ENCODE measurements at regions not wholly inside any gene's neighbourhood (a gene's known extent, or its start where the extent isn't known, plus 50 kb on each side); places are given as distances from the start of the nearest gene placed in this dataset.
"Not testable (repeated sequence)": the region's sequence is repeated elsewhere in the genome, so short reads cannot be mapped to it uniquely, and the experiment has no call there.

- H3K27ac Mint-ChIP-seq, result not testable (repeated sequence)
Observed at GRCh38 chr4:1544435-1544834, 138.2 kb upstream of the NKX1-1 start.

GRCh38 chr4:1543976-1544375 lies 137.7 kb upstream of the NKX1-1 start:
- Mint-ChIP-seq H3K4me1 (ENCODE audit: low read depth) (peaks cover 8% of the 10 kb centered on the region), H3K36me3 (ENCODE audit: low read depth) (no peaks in the 10 kb centered on the region), H3K27ac (no peak overlapping the region), H3K4me3 (no peak overlapping the region), H3K27me3 (peaks cover 8% of the 10 kb centered on the region), H3K9me3 (no peaks in the 10 kb centered on the region)
- DNase-seq, result no peak

More at GRCh38 chr4:1544435-1544834, 138.2 kb upstream of the NKX1-1 start:
- not testable (repeated sequence) for H3K27me3 Mint-ChIP-seq; H3K4me3 Mint-ChIP-seq; H3K4me1 Mint-ChIP-seq (ENCODE audit: low read depth); H3K9me3 Mint-ChIP-seq; DNase-seq; H3K36me3 Mint-ChIP-seq (ENCODE audit: low read depth)

GRCh38 chr4:1543561-1543960 lies 137.3 kb upstream of the NKX1-1 start:
- H3K9me3 Mint-ChIP-seq, result no peaks in the 10 kb centered on the region
- peaks cover 8% of the 10 kb centered on the region for H3K27me3 Mint-ChIP-seq
- H3K27ac Mint-ChIP-seq, result no peak overlapping the region
- no peak overlapping the region for H3K4me3 Mint-ChIP-seq
- H3K36me3 Mint-ChIP-seq (ENCODE audit: low read depth), result no peaks in the 10 kb centered on the region
- peaks cover 4% of the 10 kb centered on the region for H3K4me1 Mint-ChIP-seq (ENCODE audit: low read depth)
- no peak for DNase-seq

GRCh38 chr4:1542516-1543320 lies 136.5 kb upstream of the NKX1-1 start:
- Mint-ChIP-seq H3K9me3 (no peaks in the 10 kb centered on the region), H3K4me1 (ENCODE audit: low read depth) (peaks cover 3% of the 10 kb centered on the region), H3K36me3 (ENCODE audit: low read depth) (no peaks in the 10 kb centered on the region), H3K4me3 (no peak overlapping the region), H3K27ac (no peak overlapping the region), H3K27me3 (peaks cover 6% of the 10 kb centered on the region)
- DNase-seq, result no peak

GRCh38 chr4:1542226-1542490 lies 135.9 kb upstream of the NKX1-1 start:
- Mint-ChIP-seq H3K4me3 (no peak overlapping the region), H3K9me3 (no peaks in the 10 kb centered on the region), H3K27ac (no peak overlapping the region), H3K4me1 (ENCODE audit: low read depth) (peaks cover 3% of the 10 kb centered on the region), H3K36me3 (ENCODE audit: low read depth) (no peaks in the 10 kb centered on the region), H3K27me3 (peaks cover under 1% of the 10 kb centered on the region)
- no peak for DNase-seq

GRCh38 chr4:1541449-1542225 lies 135.4 kb upstream of the NKX1-1 start:
- H3K9me3 Mint-ChIP-seq, result no peaks in the 10 kb centered on the region
- H3K4me3 Mint-ChIP-seq, result no peak overlapping the region
- peaks cover 3% of the 10 kb centered on the region for H3K4me1 Mint-ChIP-seq (ENCODE audit: low read depth)
- no peak for DNase-seq
- no peaks in the 10 kb centered on the region for H3K27me3 Mint-ChIP-seq
- no peaks in the 10 kb centered on the region for H3K36me3 Mint-ChIP-seq (ENCODE audit: low read depth)
- H3K27ac Mint-ChIP-seq, result no peak overlapping the region

- Mint-ChIP-seq H3K27ac (no peak overlapping the region), H3K4me3 (no peak overlapping the region), H3K9me3 (no peaks in the 10 kb centered on the region), H3K36me3 (ENCODE audit: low read depth) (no peaks in the 10 kb centered on the region), H3K27me3 (no peaks in the 10 kb centered on the region), H3K4me1 (ENCODE audit: low read depth) (peaks cover 3% of the 10 kb centered on the region)
- no peak for DNase-seq
Observed at GRCh38 chr4:1540601-1541375, 134.5 kb upstream of the NKX1-1 start.

- Mint-ChIP-seq H3K36me3 (ENCODE audit: low read depth) (no peaks in the 10 kb centered on the region), H3K4me3 (no peak overlapping the region), H3K9me3 (no peaks in the 10 kb centered on the region), H3K4me1 (ENCODE audit: low read depth) (peaks cover 3% of the 10 kb centered on the region), H3K27me3 (peaks cover 2% of the 10 kb centered on the region), H3K27ac (no peak overlapping the region)
- no peak for DNase-seq
Observed at GRCh38 chr4:1539859-1540600, 133.8 kb upstream of the NKX1-1 start.

GRCh38 chr4:1538941-1539772 lies 132.9 kb upstream of the NKX1-1 start:
- no peak overlapping the region for H3K27ac Mint-ChIP-seq

GRCh38 chr4:1538096-1538410 lies 131.8 kb upstream of the NKX1-1 start:
- H3K9me3 Mint-ChIP-seq, result no peaks in the 10 kb centered on the region
- H3K4me3 Mint-ChIP-seq, result no peak overlapping the region
- peaks cover 21% of the 10 kb centered on the region for H3K27me3 Mint-ChIP-seq
- no peaks in the 10 kb centered on the region for H3K4me1 Mint-ChIP-seq (ENCODE audit: low read depth)
- no peaks in the 10 kb centered on the region for H3K36me3 Mint-ChIP-seq (ENCODE audit: low read depth)
- no peak for DNase-seq
- no peak overlapping the region for H3K27ac Mint-ChIP-seq

More at GRCh38 chr4:1538941-1539772, 132.9 kb upstream of the NKX1-1 start:
- no peaks in the 10 kb centered on the region for H3K4me1 Mint-ChIP-seq (ENCODE audit: low read depth)
- peaks cover 10% of the 10 kb centered on the region for H3K27me3 Mint-ChIP-seq
- no peaks in the 10 kb centered on the region for H3K36me3 Mint-ChIP-seq (ENCODE audit: low read depth)
- DNase-seq, result no peak
- H3K4me3 Mint-ChIP-seq, result no peak overlapping the region
- no peaks in the 10 kb centered on the region for H3K9me3 Mint-ChIP-seq

GRCh38 chr4:1537410-1538095 lies 131.3 kb upstream of the NKX1-1 start:
- no peak overlapping the region for H3K27ac Mint-ChIP-seq
- H3K27me3 Mint-ChIP-seq, result peaks cover 21% of the 10 kb centered on the region

GRCh38 chr4:1536579-1537409 lies 130.6 kb upstream of the NKX1-1 start:
- DNase-seq, result no peak
- Mint-ChIP-seq H3K27ac (no peak overlapping the region), H3K36me3 (ENCODE audit: low read depth) (no peaks in the 10 kb centered on the region), H3K4me3 (no peak overlapping the region), H3K27me3 (peaks cover 24% of the 10 kb centered on the region), H3K9me3 (no peaks in the 10 kb centered on the region), H3K4me1 (ENCODE audit: low read depth) (no peaks in the 10 kb centered on the region)

More at GRCh38 chr4:1537410-1538095, 131.3 kb upstream of the NKX1-1 start:
- Mint-ChIP-seq H3K4me3 (no peak overlapping the region), H3K36me3 (ENCODE audit: low read depth) (no peaks in the 10 kb centered on the region), H3K4me1 (ENCODE audit: low read depth) (no peaks in the 10 kb centered on the region), H3K9me3 (no peaks in the 10 kb centered on the region)
- no peak for DNase-seq
